IMR-90 (cell line): ENCODE measurements at regions not wholly inside any gene's neighbourhood (a gene's known extent, or its start where the extent isn't known, plus 50 kb on each side); places are given as distances from the start of the nearest gene placed in this dataset.

Source experiments
- ATAC-seq: fragments of 200-7000 bp; cut with Tn5 transposase; 2 replicates; pipeline ENCODE4 v1.9.1; 2020; ENCODE audit warnings: low read depth, mild to moderate bottlenecking, moderate library complexity
- BruUV-seq: library from RNA; stranded (reverse); fragments of 400-500 nt; replicated peaks from 2 replicates; lab custom pipeline; 2021; lab: Mats Ljungman, UMichigan
- CTCF ChIA-PET: fragments of 300-600 bp; formaldehyde crosslinking; extraction: SDS; loops from one replicate; lab custom pipeline; 2021; ENCODE audit warnings: antibody characterized with exemption; lab: Yijun Ruan, JAX
- POLR2A ChIA-PET: fragments of 300-600 bp; sonication (Branson Sonifier 250); formaldehyde crosslinking; loops from one replicate; lab custom pipeline; 2022; ENCODE audit warnings: antibody characterized with exemption; ENCODE audit not compliant: unreplicated experiment; lab: Charles Lee
- DNase-seq: peaks from one replicate; pipeline ENCODE4 v3.0.0; 2013
- H2AFZ ChIP-seq: replicated peaks from 2 replicates; pipeline ENCODE3; 2013; ENCODE audit warnings: low read length, mild to moderate bottlenecking; ENCODE audit not compliant: poor library complexity
- H2AK5ac ChIP-seq: 2 replicates; pipeline ENCODE4 v1.6.1; 2013; ENCODE audit warnings: low read depth, low read length, inconsistent platforms
- H2AK9ac ChIP-seq: replicated peaks from 2 replicates; pipeline ENCODE3; 2013; ENCODE audit warnings: mild to moderate bottlenecking, low read depth, low read length, moderate library complexity; ENCODE audit not compliant: poor library complexity
- H2BK120ac ChIP-seq: 2 replicates; pipeline ENCODE4 v1.6.1; 2013; ENCODE audit warnings: low read depth, low read length, inconsistent platforms
- H2BK15ac ChIP-seq: 3 replicates; pipeline ENCODE4 v1.6.1; 2013; ENCODE audit warnings: low read depth, low read length, inconsistent platforms
- H2BK20ac ChIP-seq: 2 replicates; pipeline ENCODE4 v1.6.1; 2013; ENCODE audit warnings: low read depth, mild to moderate bottlenecking, inconsistent platforms, low read length, moderate library complexity
- H2BK5ac ChIP-seq: 2 replicates; pipeline ENCODE4 v1.6.1; 2013; ENCODE audit warnings: mild to moderate bottlenecking, low read depth, low read length, inconsistent platforms; ENCODE audit not compliant: poor library complexity, severe bottlenecking
- H3K14ac ChIP-seq: replicated peaks from 2 replicates; pipeline ENCODE4 v1.6.1; 2013; ENCODE audit warnings: low read depth, low read length, inconsistent platforms
- H3K18ac ChIP-seq: 2 replicates; pipeline ENCODE4 v1.6.1; 2013; ENCODE audit warnings: low read depth, low read length, control low read depth
- H3K23ac ChIP-seq: 2 replicates; pipeline ENCODE4 v1.6.1; 2013; ENCODE audit warnings: low read depth, low read length, inconsistent platforms
- H3K27ac ChIP-seq: 2 replicates; pipeline ENCODE4 v1.5.1; 2013; ENCODE audit warnings: mild to moderate bottlenecking, control low read depth, low read length; ENCODE audit not compliant: insufficient read depth
- H3K27me3 ChIP-seq: 2 replicates; pipeline ENCODE4 v1.6.1; 2013; ENCODE audit warnings: low read length; ENCODE audit not compliant: control insufficient read depth, insufficient read depth
- H3K36me3 ChIP-seq: 2 replicates; pipeline ENCODE4 v1.6.1; 2013; ENCODE audit warnings: low read length, mixed read lengths; ENCODE audit not compliant: control insufficient read depth, insufficient read depth
- H3K4ac ChIP-seq: 2 replicates; pipeline ENCODE4 v1.6.1; 2013; ENCODE audit warnings: low read depth, low read length, inconsistent platforms
- H3K4me1 ChIP-seq: 2 replicates; pipeline ENCODE4 v1.6.1; 2013; ENCODE audit warnings: low read length, mixed read lengths; ENCODE audit not compliant: control insufficient read depth, insufficient read depth
- H3K4me2 ChIP-seq: 2 replicates; pipeline ENCODE4 v1.6.1; 2013; ENCODE audit warnings: low read depth, mild to moderate bottlenecking, control low read depth, low read length, moderate library complexity
- H3K4me3 ChIP-seq: 2 replicates; pipeline ENCODE4 v1.5.1; 2013; ENCODE audit warnings: low read depth, mild to moderate bottlenecking, control low read depth, low read length, moderate library complexity; ENCODE audit not compliant: insufficient read depth
- H3K56ac ChIP-seq: 2 replicates; pipeline ENCODE4 v1.6.1; 2013; ENCODE audit warnings: low read length, inconsistent platforms; ENCODE audit not compliant: insufficient read depth; ENCODE audit errors: extremely low read depth
- H3K79me1 ChIP-seq, 2 experiments: 2 replicates each; pipeline ENCODE4 v1.6.1; 2013; ENCODE audit warnings: low read length in 2 of 2, inconsistent platforms in 1 of 2, low read depth in 1 of 2
- H3K9ac ChIP-seq: 2 replicates; pipeline ENCODE4 v1.6.1; 2013; ENCODE audit warnings: low read depth, low read length, control low read depth
- H3K9me1 ChIP-seq: 2 replicates; pipeline ENCODE4 v1.6.1; 2013; ENCODE audit warnings: low read length, inconsistent platforms; ENCODE audit not compliant: insufficient read depth
- H3K9me3 ChIP-seq: 2 replicates; pipeline ENCODE4 v1.6.1; 2013; ENCODE audit warnings: low read length; ENCODE audit not compliant: control insufficient read depth, insufficient read depth
- H4K20me1 ChIP-seq: 2 replicates; pipeline ENCODE4 v1.6.1; 2013; ENCODE audit warnings: low read length, inconsistent platforms; ENCODE audit not compliant: insufficient read depth
- H4K5ac ChIP-seq: 2 replicates; pipeline ENCODE4 v1.6.1; 2013; ENCODE audit warnings: mild to moderate bottlenecking, low read depth, low read length, control low read depth
- H4K8ac ChIP-seq, 2 experiments: 2 replicates each; pipeline ENCODE4 v1.6.1; 2013; ENCODE audit warnings: low read depth in 2 of 2, low read length in 2 of 2, control low read depth in 1 of 2, inconsistent platforms in 1 of 2
- H4K91ac ChIP-seq: 2 replicates; pipeline ENCODE4 v1.6.1; 2013; ENCODE audit warnings: low read depth, low read length, inconsistent platforms; ENCODE audit not compliant: insufficient read depth
- BHLHE40 ChIP-seq: fragments of 150-350 bp; IDR thresholded peaks from 2 replicates; pipeline ENCODE4 v1.6.1; 2016; ENCODE audit warnings: mild to moderate bottlenecking, low read depth, low read length
- CEBPB ChIP-seq: IDR thresholded peaks from 2 replicates; pipeline ENCODE4 v1.6.1; 2012; ENCODE audit warnings: low read depth, low read length, improper control_type of control experiment
- CHD1 ChIP-seq: IDR thresholded peaks from 2 replicates; pipeline ENCODE4 v1.6.1; 2012; ENCODE audit warnings: low read depth, low read length, improper control_type of control experiment
- ELK1 ChIP-seq: fragments of 150-350 bp; IDR thresholded peaks from 2 replicates; pipeline ENCODE4 v1.6.1; 2016; ENCODE audit warnings: low read depth, mild to moderate bottlenecking, low read length, moderate library complexity, borderline replicate concordance
- FOS ChIP-seq: fragments of 150-350 bp; IDR thresholded peaks from 2 replicates; pipeline ENCODE4 v1.6.1; 2016; ENCODE audit warnings: low read depth, low read length
- MAFK ChIP-seq: IDR thresholded peaks from 2 replicates; pipeline ENCODE4 v1.6.1; 2012; ENCODE audit warnings: low read depth, low read length, improper control_type of control experiment
- MXI1 ChIP-seq: IDR thresholded peaks from 2 replicates; pipeline ENCODE4 v1.6.1; 2012; ENCODE audit warnings: low read depth, mild to moderate bottlenecking, low read length, moderate library complexity, borderline replicate concordance
- NFE2L2 ChIP-seq: fragments of 150-350 bp; IDR thresholded peaks from 2 replicates; pipeline ENCODE4 v1.6.1; 2016; ENCODE audit warnings: low read depth, mild to moderate bottlenecking, low read length
- RFX5 ChIP-seq: IDR thresholded peaks from 2 replicates; pipeline ENCODE4 v1.8.0; 2012; ENCODE audit warnings: low read depth, mild to moderate bottlenecking, low read length, moderate library complexity
- USF2 ChIP-seq: fragments of 150-350 bp; IDR thresholded peaks from 2 replicates; pipeline ENCODE4 v1.6.1; 2017; ENCODE audit warnings: mild to moderate bottlenecking, antibody characterized with exemption, low read length, low read depth
- WGBS, 2 experiments: methylation state at CpG; one replicate each; pipeline versions ENCODE4 v1.1.5 to v1.1.7; 2013; ENCODE audit warnings: missing lambda C conversion rate in 2 of 2; ENCODE audit not compliant: insufficient read length in 1 of 2; ENCODE audit errors: extremely low coverage in 2 of 2; 5-methylcytosine and 5-hydroxymethylcytosine counted together
- dilution Hi-C: fragments of 300-500 bp; cut with HindIII; formaldehyde crosslinking; loops from one replicate; pipeline ENCODE4 v1.14.3; 2018; ENCODE audit warnings: low sequenced_read_pairs; ENCODE audit not compliant: unreplicated experiment
- in situ Hi-C: fragments of 300-500 bp; cut with MboI; formaldehyde crosslinking; loops from 3 replicates; pipeline ENCODE4 v1.14.3; 2019; ENCODE audit warnings: low sequenced_read_pairs, inconsistent platforms, mixed read lengths
- intact Hi-C: fragments of 100-400 bp; cut with micrococcal nuclease; formaldehyde crosslinking; loops from 2 replicates; pipeline ENCODE4 v1.10.0; 2022

- in situ Hi-C loops (no loop called here), dilution Hi-C loops (no loop called here), intact Hi-C loops (no loop called here)
- H4K8ac ChIP-seq: no peak overlapping the region
- H2BK5ac ChIP-seq: no peak overlapping the region
- no peak overlapping the region for H4K91ac ChIP-seq
- no peak overlapping the region for H3K14ac ChIP-seq
- no peaks in the 10 kb centered on the region for H4K20me1 ChIP-seq
- no peaks in the 10 kb centered on the region for H3K9me3 ChIP-seq
- H3K27me3 ChIP-seq: peaks cover 14% of the 10 kb centered on the region; the same call in 1 of the 2 replicates
- TF ChIP-seq RFX5 (no peak), FOS (no peak), BHLHE40 (no peak), USF2 (no peak), ELK1 (no peak), CEBPB (no peak), MAFK (no peak), MXI1 (no peak), CHD1 (no peak), NFE2L2 (no peak)
- H4K5ac ChIP-seq: no peak overlapping the region
- POLR2A ChIA-PET: no interaction called here
- H2BK120ac ChIP-seq: no peak overlapping the region
- no peaks in the 10 kb centered on the region for H3K79me1 ChIP-seq
- H3K18ac ChIP-seq: no peak overlapping the region
- ATAC-seq (no peak), DNase-seq (no peak)
- H3K4me1 ChIP-seq: no peaks in the 10 kb centered on the region
- H3K27ac ChIP-seq: no peak overlapping the region
- no peak overlapping the region for H3K4me2 ChIP-seq
- H2BK15ac ChIP-seq: no peak overlapping the region
- BruUV-seq: no TSS peak
- H3K56ac ChIP-seq: no peak overlapping the region
- no peaks in the 10 kb centered on the region for H3K36me3 ChIP-seq
- no peaks in the 10 kb centered on the region for H3K9me1 ChIP-seq
- no peak overlapping the region for H2AK5ac ChIP-seq
- WGBS, 2 experiments: 43% methylated on average over 2 of the region's 5 CpGs; no CpG with 5 or more reads in 1 of the 2 experiments
- no peak overlapping the region for H3K4me3 ChIP-seq
- H2AFZ ChIP-seq: no peak overlapping the region
- H3K9ac ChIP-seq: no peak overlapping the region
- H2AK9ac ChIP-seq: no peak overlapping the region
- CTCF ChIA-PET: no interaction called here
- H3K4ac ChIP-seq: no peak overlapping the region
- H3K23ac ChIP-seq: no peak overlapping the region
- no peak overlapping the region for H2BK20ac ChIP-seq
Observed at GRCh38 chr13:108096301-108096915, 118.9 kb downstream of the LIG4 start.
